ENCODE measurements at regions not wholly inside any gene's neighbourhood (a gene's known extent, or its start where the extent isn't known, plus 50 kb on each side); places are given as distances from the start of the nearest gene placed in this dataset.
A peak's percentile ranks its signal among the peaks of the same experiment; 100 is the strongest.

GRCh38 chr13:82654143-82654542 lies 1228.1 kb downstream of the SLITRK1 start:
- Histone ChIP-seq H3F3A (replicated peaks; ENCODE audit: low read depth) (no peaks in the 10 kb centered on the region), H3K27ac (ENCODE audit: low read depth) (no peak overlapping the region), H3K79me2 (replicated peaks; ENCODE audit: insufficient read depth) (no peaks in the 10 kb centered on the region), H3K4me2 (no peak overlapping the region), H2AFZ (no peak overlapping the region), H3K9me2 (ENCODE audit: insufficient read depth) (no peaks in the 10 kb centered on the region), H4K20me1 (replicated peaks; ENCODE audit: insufficient read depth) (no peaks in the 10 kb centered on the region), H3K27me3 (ENCODE audit: insufficient read depth) (no peaks in the 10 kb centered on the region), H3K4me3 (no peak overlapping the region), H3K36me3 (ENCODE audit: insufficient read depth) (no peaks in the 10 kb centered on the region), H3K4me1 (ENCODE audit: insufficient read depth) (no peaks in the 10 kb centered on the region)
- H3K36me3 Mint-ChIP-seq (ENCODE audit: low read depth): no peaks in the 10 kb centered on the region; the same call in 2 of the 3 replicates
- no peaks in the 10 kb centered on the region for H3K4me1 Mint-ChIP-seq
- no peak overlapping the region for H3K4me3 Mint-ChIP-seq
- DNase-seq (ENCODE audit: low spot score) (no peak), ATAC-seq (no peak)
- peaks cover 6% of the 10 kb centered on the region; the same call in 2 of the 3 replicates for H3K9me3 Mint-ChIP-seq
- no peak for TF ChIP-seq ZNF462 (CRISPR knock-in tag; IDR thresholded peaks at IDR 0.05)
- TF ChIP-seq STAT1 (IDR thresholded peaks at IDR 0.05; ENCODE audit: unreplicated experiment): no peak
- TF ChIP-seq, protein P1, sequence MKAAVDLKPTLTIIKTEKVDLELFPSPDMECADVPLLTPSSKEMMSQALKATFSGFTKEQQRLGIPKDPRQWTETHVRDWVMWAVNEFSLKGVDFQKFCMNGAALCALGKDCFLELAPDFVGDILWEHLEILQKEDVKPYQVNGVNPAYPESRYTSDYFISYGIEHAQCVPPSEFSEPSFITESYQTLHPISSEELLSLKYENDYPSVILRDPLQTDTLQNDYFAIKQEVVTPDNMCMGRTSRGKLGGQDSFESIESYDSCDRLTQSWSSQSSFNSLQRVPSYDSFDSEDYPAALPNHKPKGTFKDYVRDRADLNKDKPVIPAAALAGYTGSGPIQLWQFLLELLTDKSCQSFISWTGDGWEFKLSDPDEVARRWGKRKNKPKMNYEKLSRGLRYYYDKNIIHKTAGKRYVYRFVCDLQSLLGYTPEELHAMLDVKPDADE (IDR thresholded peaks at IDR 0.05): no peak
- no peak for TF ChIP-seq JUNB (IDR thresholded peaks at IDR 0.05; ENCODE audit: unreplicated experiment)
- H3K27me3 Mint-ChIP-seq (ENCODE audit: insufficient read depth, low read depth, poor library complexity): no peaks in the 10 kb centered on the region
- H3K27ac Mint-ChIP-seq: no peak overlapping the region

DNA sequence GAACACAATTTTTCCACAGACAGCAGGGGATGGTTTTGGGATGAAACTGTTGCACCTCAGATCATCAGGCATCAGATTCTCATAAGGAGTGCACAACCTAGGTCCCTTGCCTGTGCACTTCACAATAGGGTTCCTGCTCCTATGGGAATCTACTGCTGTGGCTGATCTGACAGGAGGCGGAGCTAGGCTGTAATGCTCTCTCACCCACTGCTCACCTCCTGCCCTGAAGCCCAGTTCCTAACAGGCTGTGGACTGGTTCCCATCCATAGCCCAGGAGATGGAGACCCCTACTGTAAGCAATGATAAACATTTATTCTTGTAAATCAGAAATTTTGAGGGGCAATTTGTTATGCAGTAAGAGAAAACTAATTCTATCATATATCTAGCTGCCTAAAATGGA lies 1234.7 kb downstream of the SLITRK1 start:
- ATAC-seq: peak; percentile 60
- DNase-seq (ENCODE audit: low spot score): peak; percentile 10

More for the DNA sequence above, 1234.7 kb downstream of the SLITRK1 start:
- H3K9me2 ChIP-seq (ENCODE audit: insufficient read depth): no peaks in the 10 kb centered on the region
- no peak overlapping the region for H2AFZ ChIP-seq
- no peak overlapping the region for H3K4me2 ChIP-seq
- no peaks in the 10 kb centered on the region for H3K27me3 Mint-ChIP-seq (ENCODE audit: insufficient read depth, low read depth, poor library complexity)
- no peaks in the 10 kb centered on the region for H3K79me2 ChIP-seq (replicated peaks; ENCODE audit: insufficient read depth)
- H3K4me3 ChIP-seq: no peak overlapping the region
- H3K4me1 Mint-ChIP-seq: no peaks in the 10 kb centered on the region
- no peaks in the 10 kb centered on the region for H3F3A ChIP-seq (replicated peaks; ENCODE audit: low read depth)
- no peaks in the 10 kb centered on the region for H3K36me3 ChIP-seq (ENCODE audit: insufficient read depth)
- no peaks in the 10 kb centered on the region for H3K36me3 Mint-ChIP-seq (ENCODE audit: low read depth)
- H3K27ac Mint-ChIP-seq: no peak overlapping the region
- H3K27me3 ChIP-seq (ENCODE audit: insufficient read depth): no peaks in the 10 kb centered on the region
- no peaks in the 10 kb centered on the region for H4K20me1 ChIP-seq (replicated peaks; ENCODE audit: insufficient read depth)
- H3K9me3 Mint-ChIP-seq: no peaks in the 10 kb centered on the region
- H3K4me3 Mint-ChIP-seq: no peak overlapping the region
- no peak overlapping the region for H3K27ac ChIP-seq (ENCODE audit: low read depth)
- no peak for TF ChIP-seq REST (IDR thresholded peaks at IDR 0.05; ENCODE audit: unreplicated experiment)
- peak in 1 of 2 experiments; percentile 41; a peak in 2 of 4 replicates for TF ChIP-seq CTCF (conservative IDR thresholded peaks at IDR 0.05; ENCODE audit: low read depth in 2 of 2)
- no peak for TF ChIP-seq EZH2 (IDR thresholded peaks at IDR 0.05; ENCODE audit: low read depth, unreplicated experiment)
- no peaks in the 10 kb centered on the region for H3K4me1 ChIP-seq (ENCODE audit: insufficient read depth)
